GM18909 (cell line): ENCODE measurements at regions not wholly inside any gene's neighbourhood (a gene's known extent, or its start where the extent isn't known, plus 50 kb on each side); places are given as distances from the start of the nearest gene placed in this dataset.
"Not testable (repeated sequence)": the region's sequence is repeated elsewhere in the genome, so short reads cannot be mapped to it uniquely, and the experiment has no call there.

Experiments used
- ATAC-seq: cut with Tn5 transposase; IDR thresholded peaks from one replicate; pipeline ENCODE4 v1.9.1; 2021; ENCODE audit warnings: mild to moderate bottlenecking; ENCODE audit not compliant: unreplicated experiment, poor library complexity

DNA sequence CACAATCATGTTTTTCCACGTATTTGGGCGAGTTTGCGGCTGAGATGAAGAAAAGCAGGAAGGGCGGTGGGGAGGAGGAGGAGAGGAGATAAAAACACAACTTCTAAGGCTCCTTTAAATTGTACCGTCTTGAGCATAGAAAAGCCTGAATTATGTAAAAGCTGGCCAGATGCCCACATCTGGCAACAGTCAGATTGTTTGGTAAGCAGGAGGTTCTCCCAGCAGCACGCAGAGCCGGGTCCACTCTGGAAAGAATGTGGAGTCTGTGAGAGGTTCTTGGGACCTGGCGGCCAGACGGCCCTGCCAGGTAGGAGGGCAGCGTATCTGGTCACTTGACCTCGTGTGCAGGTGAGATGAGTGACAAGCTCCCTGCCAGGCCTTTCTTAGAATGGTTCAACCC, 215.3 kb upstream of the APCDD1 start:
- ATAC-seq, result no peak

DNA sequence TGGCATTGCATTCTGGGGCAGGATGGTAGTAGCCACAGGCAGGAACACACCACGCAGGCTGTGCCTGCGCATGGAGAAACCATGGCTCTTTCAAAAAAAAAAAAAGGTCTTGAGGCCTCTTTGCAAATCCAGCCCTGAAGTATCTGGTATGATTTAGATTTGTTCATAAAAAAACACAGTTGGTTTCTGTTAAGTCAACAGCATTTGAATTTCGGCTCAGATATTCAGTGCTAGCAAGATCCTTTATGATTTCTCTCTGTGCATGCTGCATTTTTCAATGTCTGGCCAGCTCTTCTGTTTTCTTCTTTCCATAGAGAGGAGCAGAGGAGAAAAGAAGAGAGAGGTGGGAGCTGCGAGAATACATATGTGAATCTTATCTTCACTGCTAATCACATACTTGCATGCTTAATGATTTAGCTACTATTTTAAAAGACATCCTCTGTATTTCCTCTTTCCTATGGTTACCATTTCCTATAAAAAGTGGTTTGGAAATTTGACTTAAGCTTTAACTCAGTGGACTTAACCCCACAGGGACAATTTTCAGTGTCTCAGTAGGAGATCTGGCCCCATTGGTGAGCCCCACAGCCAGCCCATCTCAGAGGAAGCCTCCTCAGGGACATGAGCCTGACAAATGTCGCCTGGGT, 214.3 kb upstream of the APCDD1 start:
- no peak for ATAC-seq

DNA sequence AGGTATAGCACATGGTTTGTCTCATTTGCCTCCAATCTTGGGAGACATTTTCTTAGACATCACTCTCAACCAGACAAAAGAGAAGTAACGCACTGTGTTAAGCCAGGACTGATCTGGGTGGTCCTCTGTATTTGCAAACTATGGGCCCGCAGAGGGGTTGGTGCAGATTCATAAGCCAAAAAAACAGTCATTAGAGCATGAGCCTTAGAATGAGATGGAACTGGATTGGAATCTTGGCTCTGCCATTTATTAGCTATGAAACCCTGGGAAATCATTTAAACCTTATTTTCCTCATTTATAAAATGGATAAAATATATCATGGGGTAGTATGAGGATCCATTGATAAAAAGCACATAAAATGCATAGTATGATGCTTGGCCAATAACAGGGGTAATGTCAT, 213.5 kb upstream of the APCDD1 start:
- ATAC-seq, result no peak

DNA sequence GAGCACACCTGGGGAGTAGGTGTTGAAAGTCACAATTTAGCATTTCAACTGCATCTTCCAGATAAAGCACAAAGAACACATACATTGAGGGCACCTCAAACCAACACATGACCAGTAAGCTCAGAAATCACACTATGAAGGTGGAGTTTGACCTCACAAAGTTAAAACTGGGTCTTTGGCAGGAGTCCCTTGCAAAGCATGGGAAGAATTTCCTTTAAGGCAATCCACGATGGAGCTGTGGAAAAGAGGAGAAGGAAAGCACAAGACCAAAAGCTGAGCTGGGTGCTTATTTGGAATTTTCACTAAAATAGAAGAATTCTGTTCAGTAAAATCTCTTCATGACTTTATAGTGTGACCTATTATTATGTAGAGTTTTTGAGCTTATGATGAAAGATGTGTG, 212.9 kb upstream of the APCDD1 start:
- ATAC-seq, result no peak

DNA sequence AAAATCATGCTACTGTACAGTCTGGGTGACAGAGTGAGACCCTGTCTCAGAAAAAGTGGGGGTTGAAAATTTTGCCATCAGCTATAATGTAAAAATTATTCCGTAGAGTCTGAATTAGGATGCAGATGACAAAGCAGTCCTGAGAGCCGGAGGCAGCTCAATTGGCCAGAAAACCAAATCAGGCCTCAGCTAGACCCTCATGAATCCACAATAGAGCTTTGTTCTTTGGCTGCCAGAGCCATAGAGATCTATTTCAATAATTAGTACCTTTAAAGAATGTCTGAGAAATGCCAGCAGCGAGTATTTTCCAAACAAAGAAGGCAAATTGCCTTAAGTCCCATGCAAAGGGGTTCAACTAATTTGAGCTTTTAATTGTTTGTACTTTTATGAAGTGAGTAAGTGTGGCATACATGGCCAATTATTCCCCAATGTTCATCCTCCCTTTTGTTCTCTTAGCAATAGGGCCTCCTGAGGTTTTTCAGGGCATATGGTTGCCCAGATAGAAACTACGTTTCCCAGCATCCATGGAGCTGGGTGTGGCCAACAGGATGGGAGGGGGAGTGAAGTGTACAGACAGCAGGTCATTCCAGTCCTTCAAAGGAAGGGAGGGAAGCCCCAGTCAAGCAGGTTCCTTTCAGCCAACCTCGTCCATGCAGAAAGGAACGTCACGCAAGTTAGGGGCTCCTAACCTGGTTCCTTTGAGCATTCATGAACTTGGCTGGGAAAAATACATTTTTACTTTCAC, 211.3 kb upstream of the APCDD1 start:
- ATAC-seq, result no peak

DNA sequence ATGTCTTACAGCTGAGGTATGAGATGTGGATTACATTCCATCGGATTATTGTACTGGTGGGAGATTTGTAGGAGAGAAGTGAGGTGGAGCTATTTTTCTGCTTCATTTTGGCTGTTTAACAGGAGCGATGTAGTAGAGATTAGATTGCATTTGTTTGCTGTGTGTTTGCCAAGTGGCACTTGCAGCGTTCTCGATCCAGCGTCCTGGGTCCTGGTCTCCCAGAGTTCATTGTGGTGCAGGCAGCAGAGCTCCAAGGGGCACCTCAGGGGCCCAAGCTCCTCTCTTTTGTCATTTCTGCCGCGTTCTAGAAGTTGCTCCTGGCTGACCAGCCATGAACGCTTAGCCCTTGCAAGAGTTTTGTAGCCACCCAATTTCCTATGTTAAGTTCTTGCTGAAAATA, 210.1 kb upstream of the APCDD1 start:
- no peak for ATAC-seq

DNA sequence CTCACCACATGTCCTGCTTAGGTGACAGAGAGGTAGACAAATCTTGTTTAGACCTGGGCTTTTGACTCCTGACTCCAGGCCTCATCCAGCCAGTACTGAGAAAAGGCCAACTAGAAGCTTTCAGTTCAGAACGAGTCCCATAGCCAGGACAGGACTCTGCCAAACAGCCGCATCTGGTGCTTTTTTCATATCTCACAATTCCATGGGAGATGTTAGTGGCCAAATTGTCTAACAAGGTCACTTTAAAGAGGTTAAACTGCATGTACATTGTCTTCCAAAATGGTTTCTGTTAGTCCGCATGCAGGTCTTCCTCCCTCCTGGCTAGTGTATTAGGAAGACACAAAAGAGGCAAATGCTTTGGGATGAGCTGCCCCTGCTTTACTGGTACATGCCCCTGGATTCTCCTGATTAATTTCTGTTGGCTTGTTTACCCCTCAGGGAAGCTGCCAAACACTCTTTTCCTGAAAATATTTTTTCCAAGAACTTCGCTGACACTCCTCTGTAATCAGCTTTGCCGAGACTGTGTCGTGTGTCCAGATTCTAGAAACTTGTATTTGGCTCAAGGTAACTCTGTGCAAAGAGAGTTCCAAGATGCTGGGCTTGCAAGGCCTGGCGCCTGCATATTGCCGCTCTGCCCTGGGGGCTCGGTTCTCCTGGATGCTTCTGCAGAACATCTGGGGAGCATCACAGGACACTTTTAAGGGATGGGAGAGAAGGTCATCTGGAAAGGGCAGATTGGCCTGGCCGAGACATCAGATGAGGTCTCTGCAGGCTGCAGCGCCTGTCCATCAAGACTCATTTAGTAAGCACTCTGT, 209.2 kb upstream of the APCDD1 start:
- no peak for ATAC-seq

DNA sequence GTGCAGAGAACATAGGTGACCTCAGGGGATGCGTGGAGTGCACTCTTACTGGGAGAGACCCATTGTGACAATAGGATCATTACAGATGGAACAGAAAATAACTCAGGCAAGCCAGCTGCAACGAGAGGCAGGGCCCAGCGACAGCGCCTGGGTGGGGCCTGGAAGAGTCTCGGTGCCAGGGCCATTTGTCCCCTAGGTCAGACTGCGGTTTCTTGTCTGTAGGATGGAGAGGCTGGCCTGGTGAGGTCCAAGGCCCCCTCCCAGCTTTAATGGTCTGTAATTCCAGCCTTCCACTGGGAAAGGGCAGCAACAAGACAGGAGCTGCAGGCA, 208.6 kb upstream of the APCDD1 start:
- ATAC-seq, result no peak

DNA sequence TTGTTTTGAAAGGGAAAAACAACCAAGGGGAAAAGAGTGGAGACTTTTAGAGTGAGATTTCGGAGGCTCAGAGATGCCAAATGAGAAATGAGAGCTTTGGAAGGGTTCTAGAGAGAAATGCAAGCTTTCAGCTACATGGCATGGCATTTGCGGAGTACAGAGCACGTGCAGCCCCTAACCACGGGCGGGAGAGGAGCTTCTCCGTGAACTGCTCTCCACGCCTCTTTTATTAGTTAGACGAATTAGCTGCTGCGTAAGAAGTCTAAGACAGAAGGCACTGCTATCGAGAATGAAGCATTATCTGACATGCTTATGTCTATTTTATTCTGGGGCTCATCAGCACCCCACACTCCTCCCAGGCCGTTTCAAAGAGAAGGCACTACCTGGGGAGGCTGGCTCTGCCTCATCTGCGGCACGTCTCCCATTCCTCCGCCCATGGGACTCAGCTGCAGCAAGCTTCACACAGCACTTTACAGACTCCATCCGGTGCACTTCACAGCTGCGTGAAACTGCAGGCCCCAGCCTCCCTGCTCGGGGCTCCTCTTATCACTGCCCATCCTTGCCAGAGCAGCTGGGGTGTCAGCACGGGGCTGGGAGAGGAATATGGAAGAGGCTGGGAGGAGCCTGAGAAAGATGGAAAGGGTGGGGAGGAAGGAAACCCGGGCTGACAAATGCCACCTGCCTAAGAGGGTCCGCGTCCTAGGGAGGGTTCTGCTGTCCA, 207.3 kb upstream of the APCDD1 start:
- no peak for ATAC-seq

DNA sequence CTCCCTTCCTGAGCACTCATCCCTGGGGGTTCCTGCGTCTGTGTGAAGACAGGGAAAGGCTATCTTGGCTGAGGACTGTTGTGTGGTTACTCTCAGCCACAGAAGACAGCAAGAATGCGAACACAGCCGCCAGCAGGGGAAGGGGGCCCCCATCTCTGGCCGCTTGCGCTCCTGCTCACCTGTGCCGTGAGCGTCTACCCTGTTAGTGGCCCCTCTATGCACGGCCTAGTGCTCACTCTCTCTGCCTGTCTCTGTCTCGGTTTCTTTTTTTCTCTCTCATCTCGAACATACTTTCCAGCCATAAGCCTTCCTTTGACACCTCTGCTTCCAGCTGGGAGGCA, 206.7 kb upstream of the APCDD1 start:
- ATAC-seq, result no peak

DNA sequence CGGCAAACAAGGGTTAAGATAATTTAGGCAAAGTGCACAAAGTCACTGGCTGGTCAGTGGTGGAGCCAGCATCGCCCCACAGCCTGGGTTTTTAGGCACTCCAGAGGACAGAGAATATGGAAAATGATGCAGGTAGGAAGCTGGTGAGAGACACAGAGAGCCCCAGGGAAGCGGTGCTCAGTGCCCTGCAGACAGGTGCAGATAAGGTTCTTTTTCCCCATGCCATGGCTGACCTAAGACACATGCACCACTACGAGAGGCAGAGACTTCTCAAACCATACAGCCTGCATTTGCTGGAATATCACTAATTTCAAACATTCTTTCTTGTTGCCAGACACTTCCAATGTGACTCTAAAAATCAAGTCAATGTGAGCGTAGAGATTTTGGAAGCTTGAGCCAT, 205.7 kb upstream of the APCDD1 start:
- no peak for ATAC-seq

DNA sequence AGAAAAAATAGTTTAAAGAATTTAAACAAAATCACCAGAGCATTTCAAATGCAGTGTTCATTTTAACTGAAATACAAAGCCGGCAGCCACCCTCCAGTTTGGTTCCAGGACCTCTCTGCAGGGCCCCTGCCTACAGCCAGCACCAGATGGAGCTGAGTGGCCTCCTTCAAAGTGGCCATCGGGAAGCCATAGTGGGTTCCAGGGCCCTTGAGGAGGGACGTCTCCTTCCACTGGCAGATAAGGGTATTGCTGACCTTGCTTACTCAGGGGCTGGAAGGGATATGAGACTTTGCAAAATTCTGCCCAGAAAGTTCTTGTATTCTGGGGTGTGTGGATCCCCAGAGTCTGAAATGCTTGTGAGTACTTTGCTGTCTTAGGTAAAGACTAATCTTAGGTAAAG, 205.2 kb upstream of the APCDD1 start:
- no peak for ATAC-seq

DNA sequence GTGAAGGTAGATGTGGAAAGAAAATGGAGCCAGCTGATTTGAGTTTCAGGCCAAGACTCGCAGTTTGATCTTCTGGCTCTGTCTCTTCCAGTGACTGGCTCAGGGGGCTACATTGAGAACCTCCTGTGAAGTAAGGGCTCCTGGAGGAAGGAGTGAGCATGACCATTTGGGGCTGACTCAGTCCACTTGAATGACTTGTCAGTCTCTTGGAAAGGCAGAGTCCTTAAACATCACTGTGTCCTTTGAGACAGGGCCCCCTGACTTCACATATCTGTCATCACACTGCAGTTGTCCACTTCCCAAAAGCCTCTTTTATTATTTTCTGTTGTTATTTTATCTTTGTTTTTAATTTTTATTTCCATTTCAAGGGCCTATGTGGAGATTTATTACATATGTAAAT, 204.6 kb upstream of the APCDD1 start:
- no peak for ATAC-seq

DNA sequence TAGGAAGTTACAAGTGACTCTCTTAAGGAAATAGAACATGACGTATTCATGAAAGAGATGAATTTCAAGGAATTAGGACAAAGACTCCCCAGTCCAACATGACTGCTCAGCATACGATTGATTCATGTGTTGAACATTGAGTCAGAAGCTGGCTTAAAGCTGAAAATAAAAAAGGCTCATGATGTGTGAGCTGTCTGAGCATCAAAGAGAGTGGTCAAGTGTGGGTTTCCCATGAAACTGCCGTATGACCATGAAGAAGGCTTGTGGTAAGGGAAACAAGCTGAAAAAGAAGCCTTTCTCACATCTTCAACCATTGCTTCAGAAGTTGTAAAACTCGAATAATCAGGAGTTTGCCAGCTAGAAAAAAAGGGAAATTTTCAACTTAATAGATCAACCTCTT, 201.9 kb upstream of the APCDD1 start:
- ATAC-seq, result no peak

DNA sequence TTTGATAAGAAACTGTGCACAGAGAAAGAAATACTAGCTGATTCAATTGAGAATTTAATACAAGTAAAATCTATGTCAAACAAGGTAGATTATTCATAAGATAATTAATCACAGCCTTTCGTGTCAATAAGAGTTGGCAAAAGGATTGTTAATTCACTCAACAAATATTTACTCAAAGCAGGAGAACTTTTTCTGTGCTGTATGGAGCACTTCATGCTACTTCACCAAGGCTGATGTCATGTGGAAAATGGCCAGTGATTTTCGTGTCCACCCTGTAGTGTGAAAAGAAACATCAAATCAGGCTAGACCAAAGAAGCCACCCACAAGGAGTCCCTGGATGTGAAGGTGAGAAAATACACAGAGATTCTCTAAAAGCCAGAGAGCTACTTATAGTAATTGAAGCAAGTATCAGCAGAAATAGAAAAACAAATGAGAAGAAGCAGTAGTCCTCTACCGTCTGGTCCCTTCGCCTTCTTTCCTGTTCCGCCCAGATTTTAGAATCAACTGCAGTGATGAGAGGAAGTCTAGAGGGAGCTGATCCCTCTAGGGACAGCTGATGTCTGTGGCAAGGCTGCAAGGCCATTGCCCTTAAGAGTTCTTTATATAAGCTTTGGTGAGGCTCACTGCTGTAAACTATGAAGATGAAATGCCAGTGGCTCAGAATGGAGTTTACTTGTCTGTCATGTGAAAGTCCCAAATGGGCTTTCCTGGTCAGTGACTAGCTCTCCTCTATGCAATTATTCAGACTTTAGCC, 201.3 kb upstream of the APCDD1 start:
- no peak for ATAC-seq

DNA sequence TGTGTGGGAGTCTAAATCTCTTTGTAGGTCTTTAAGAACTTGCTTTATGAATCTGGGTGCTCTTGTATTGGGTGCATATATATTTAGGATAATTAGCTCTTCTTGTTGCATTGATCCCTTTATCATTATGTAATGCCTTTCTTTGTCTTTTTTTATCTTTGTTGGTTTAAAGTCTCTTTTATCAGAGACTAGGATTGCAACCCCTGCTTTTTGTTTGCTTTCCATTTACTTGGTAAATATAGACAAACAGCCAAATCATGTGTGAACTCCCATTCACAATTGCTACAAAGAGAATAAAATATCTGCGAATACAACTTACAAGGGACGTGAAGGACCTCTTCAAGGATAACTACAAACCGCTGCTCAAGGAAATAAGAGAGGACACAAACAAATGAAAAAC, 198.2 kb upstream of the APCDD1 start:
- ATAC-seq, result not testable (repeated sequence)

DNA sequence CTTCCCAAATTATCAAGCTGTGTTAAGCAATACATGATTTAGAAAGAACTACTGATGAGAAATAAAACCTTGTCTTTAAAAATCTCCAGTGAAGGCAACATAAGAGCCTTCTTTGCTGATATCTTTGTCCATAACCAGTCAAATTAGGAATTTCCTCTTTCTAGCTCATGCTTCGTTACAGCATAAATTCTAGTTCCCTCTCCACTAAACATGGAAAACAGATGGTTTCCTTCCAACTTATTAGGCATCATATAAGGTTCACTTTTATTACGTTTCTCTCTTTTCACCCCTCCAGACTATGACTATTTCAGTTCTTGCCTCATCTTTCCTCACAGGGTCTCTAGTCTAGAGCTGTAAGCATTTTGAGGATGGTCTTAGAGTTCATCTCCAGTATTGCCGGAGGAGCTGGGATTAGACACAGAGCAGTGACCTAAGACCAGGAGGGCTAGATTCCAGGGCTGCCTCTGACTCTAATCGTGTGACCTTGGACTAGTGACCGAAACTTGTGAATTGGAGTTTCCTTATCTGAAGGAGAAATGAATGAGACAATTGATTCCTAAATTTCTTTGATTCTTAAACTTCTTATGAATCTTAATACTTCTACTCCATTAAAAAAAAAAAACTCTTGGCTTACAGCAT, 195.5 kb upstream of the APCDD1 start:
- no peak for ATAC-seq

DNA sequence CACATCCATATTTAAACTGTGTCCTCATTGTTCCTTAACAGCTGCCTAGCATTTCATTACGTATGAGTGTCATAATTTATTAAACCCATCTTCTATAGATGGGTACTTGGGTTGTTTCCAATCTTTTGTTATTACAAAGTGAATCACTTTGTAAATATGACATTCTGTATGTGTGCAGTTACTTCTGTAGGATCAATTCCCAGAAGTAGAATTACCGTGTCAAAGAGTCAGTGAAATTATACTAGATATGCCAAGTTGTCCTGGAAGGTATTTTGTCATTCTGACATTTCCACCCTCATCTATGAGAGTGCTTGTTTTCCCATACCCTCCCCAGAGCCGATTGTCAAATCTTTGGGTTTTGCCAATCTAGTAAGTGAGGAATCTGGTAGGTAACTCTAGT, 194.5 kb upstream of the APCDD1 start:
- no peak for ATAC-seq

DNA sequence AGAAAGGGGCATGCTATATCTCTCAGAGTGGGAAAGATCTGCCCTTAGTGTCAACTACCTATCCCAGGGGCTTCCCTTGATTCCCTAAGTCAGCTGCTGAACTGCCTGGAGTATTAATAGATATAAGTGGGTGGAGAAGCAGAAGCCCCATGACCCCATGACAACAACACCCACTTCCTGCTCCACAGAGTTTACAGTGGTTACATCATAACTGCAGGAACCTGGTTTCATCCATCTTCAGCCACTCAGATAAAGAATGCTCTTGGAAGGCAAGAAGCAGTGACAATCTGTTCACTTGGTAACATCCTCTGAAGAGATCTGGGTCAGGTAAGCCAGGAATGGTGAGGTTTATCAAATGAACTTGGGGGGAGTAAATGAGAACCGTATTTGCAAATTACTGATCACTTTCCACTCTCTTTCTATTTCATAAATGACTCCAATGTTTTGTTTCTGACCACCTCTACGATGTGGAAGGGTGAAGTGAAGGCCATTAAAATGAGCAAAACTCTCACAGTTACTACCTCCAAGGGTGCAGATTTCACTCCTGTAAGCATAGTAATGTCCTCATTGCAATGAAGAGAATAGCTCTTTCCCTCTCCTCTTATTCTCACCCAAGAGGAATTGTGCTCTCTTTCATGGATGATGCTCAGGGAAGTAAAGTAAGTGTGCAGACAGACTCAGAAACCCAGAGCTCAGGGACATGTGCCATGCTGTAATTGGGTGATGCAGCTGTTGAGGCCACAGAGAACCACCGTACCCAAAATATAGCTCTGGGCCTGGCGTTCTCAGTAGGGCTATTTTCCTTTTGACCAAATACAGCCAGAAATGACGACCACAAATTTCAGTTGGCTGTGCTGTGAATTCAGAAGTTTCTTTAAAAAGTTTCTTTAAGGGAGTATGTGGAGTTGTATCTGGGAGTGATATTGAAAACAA, 192.8 kb upstream of the APCDD1 start:
- no peak for ATAC-seq
